Brain microvascular endothelial cell (primary cell): ENCODE measurements at regions not wholly inside any gene's neighbourhood (a gene's known extent, or its start where the extent isn't known, plus 50 kb on each side); places are given as distances from the start of the nearest gene placed in this dataset.

ENCODE experiments used
- DNase-seq: peaks from one replicate; pipeline ENCODE4 v3.0.0-alpha.2; 2020
- H3K27ac ChIP-seq: fragments of 250-450 bp; sonication (Bioruptor Pico); 2 replicates; pipeline ENCODE4 v1.5.1; 2020; ENCODE audit warnings: mild to moderate bottlenecking, moderate library complexity
- H3K27me3 ChIP-seq: fragments of 250-450 bp; sonication (Bioruptor Pico); replicated peaks from 2 replicates; pipeline ENCODE4 v1.5.1; 2020; ENCODE audit warnings: mild to moderate bottlenecking
- H3K36me3 ChIP-seq: fragments of 250-450 bp; sonication (Bioruptor Pico); replicated peaks from 2 replicates; pipeline ENCODE4 v1.5.1; 2020; ENCODE audit warnings: mild to moderate bottlenecking
- H3K4me3 ChIP-seq: 2 replicates; pipeline ENCODE4 v1.5.1; 2011; ENCODE audit warnings: low read depth, mild to moderate bottlenecking, control low read depth, low read length, moderate library complexity
- CTCF ChIP-seq: IDR thresholded peaks from 2 replicates; pipeline ENCODE4 v1.5.1; 2011; ENCODE audit warnings: low read depth, mild to moderate bottlenecking, moderate library complexity, low read length, control low read depth, inconsistent platforms; ENCODE audit errors: missing control alignments
- in situ Hi-C: cut with HindIII; loops from 2 replicates; pipeline ENCODE4 v1.10.0; 2017; ENCODE audit warnings: low sequenced_read_pairs, low pct_ligation_motif_present

GRCh38 chr10:107814865-107815487 is 650.5 kb upstream of the SORCS1 start:
- H3K36me3 ChIP-seq, result no peaks in the 10 kb centered on the region
- H3K4me3 ChIP-seq, result no peak overlapping the region
- no peaks in the 10 kb centered on the region for H3K27me3 ChIP-seq
- peak; percentile 12 for DNase-seq
- peak; percentile 80 for TF ChIP-seq CTCF
- in situ Hi-C loops, result no loop called here
- no peak overlapping the region for H3K27ac ChIP-seq

- Histone ChIP-seq H3K27me3 (no peaks in the 10 kb centered on the region), H3K36me3 (no peaks in the 10 kb centered on the region), H3K27ac (no peak overlapping the region), H3K4me3 (no peak overlapping the region)
- in situ Hi-C loops, result no loop called here
- no peak for DNase-seq
- TF ChIP-seq CTCF, result no peak
These were observed 649.1 kb upstream of the SORCS1 start for GRCh38 chr10:107813451-107814162.

GRCh38 chr10:107809889-107810288 is 645.4 kb upstream of the SORCS1 start:
- no peak overlapping the region for H3K27ac ChIP-seq
- DNase-seq, result no peak
- no peaks in the 10 kb centered on the region for H3K27me3 ChIP-seq
- H3K36me3 ChIP-seq, result no peaks in the 10 kb centered on the region
- no peak overlapping the region for H3K4me3 ChIP-seq
- no peak for TF ChIP-seq CTCF
- in situ Hi-C loops, result no loop called here

GRCh38 chr10:107807836-107808235 is 643.3 kb upstream of the SORCS1 start:
- H3K27me3 ChIP-seq, result no peaks in the 10 kb centered on the region
- in situ Hi-C loops, result no loop called here
- no peak for TF ChIP-seq CTCF
- no peak overlapping the region for H3K27ac ChIP-seq
- no peak for DNase-seq
- H3K36me3 ChIP-seq, result no peaks in the 10 kb centered on the region
- no peak overlapping the region for H3K4me3 ChIP-seq

GRCh38 chr10:107806026-107806425 is 641.5 kb upstream of the SORCS1 start:
- no peak for TF ChIP-seq CTCF
- no peaks in the 10 kb centered on the region for H3K36me3 ChIP-seq
- H3K4me3 ChIP-seq, result no peak overlapping the region
- H3K27me3 ChIP-seq, result no peaks in the 10 kb centered on the region
- in situ Hi-C loops, result no loop called here
- H3K27ac ChIP-seq, result no peak overlapping the region
- no peak for DNase-seq
